Mesendoderm (in vitro differentiated cells): ENCODE measurements at regions not wholly inside any gene's neighbourhood (a gene's known extent, or its start where the extent isn't known, plus 50 kb on each side); places are given as distances from the start of the nearest gene placed in this dataset.

Experiments
- DNase-seq: peaks from one replicate; pipeline ENCODE4 v3.0.0; 2013
- H2AK5ac ChIP-seq: 2 replicates; pipeline ENCODE4 v1.6.1; 2013; ENCODE audit warnings: low read length, inconsistent platforms
- H2BK120ac ChIP-seq: 2 replicates; pipeline ENCODE4 v1.6.1; 2013; ENCODE audit warnings: low read depth, mild to moderate bottlenecking, low read length, moderate library complexity, mixed read lengths
- H2BK15ac ChIP-seq: replicated peaks from 2 replicates; pipeline ENCODE4 v1.6.1; 2013; ENCODE audit warnings: low read depth, mild to moderate bottlenecking, moderate library complexity
- H2BK5ac ChIP-seq: 2 replicates; pipeline ENCODE4 v1.6.1; 2013; ENCODE audit warnings: low read length, inconsistent platforms
- H3K18ac ChIP-seq: 2 replicates; pipeline ENCODE4 v1.6.1; 2013; ENCODE audit warnings: mild to moderate bottlenecking, low read length, mixed read lengths
- H3K23ac ChIP-seq: one replicate; pipeline ENCODE4 v1.6.1; 2013; ENCODE audit warnings: low read length
- H3K27ac ChIP-seq: 2 replicates; pipeline ENCODE4 v1.5.1; 2013; ENCODE audit warnings: low read depth, mild to moderate bottlenecking, inconsistent platforms, low read length, moderate library complexity
- H3K27me3 ChIP-seq: 2 replicates; pipeline ENCODE4 v1.6.1; 2013; ENCODE audit warnings: low read length, control low read depth, mild to moderate bottlenecking, inconsistent platforms; ENCODE audit not compliant: insufficient read depth, poor library complexity
- H3K36me3 ChIP-seq: 2 replicates; pipeline ENCODE4 v1.6.1; 2013; ENCODE audit warnings: low read length, inconsistent platforms; ENCODE audit not compliant: control insufficient read depth, insufficient read depth
- H3K4ac ChIP-seq: one replicate; pipeline ENCODE4 v1.6.1; 2013; ENCODE audit warnings: low read depth, mild to moderate bottlenecking, low read length, moderate library complexity
- H3K4me1 ChIP-seq: 2 replicates; pipeline ENCODE4 v1.6.1; 2013; ENCODE audit warnings: low read depth, low read length, inconsistent platforms; ENCODE audit not compliant: control insufficient read depth
- H3K4me2 ChIP-seq: 2 replicates; pipeline ENCODE4 v1.6.1; 2013; ENCODE audit warnings: low read length
- H3K4me3 ChIP-seq: 2 replicates; pipeline ENCODE4 v1.5.1; 2013; ENCODE audit warnings: mild to moderate bottlenecking, low read length
- H3K56ac ChIP-seq: one replicate; pipeline ENCODE4 v1.6.1; 2013; ENCODE audit warnings: low read length
- H3K79me1 ChIP-seq: 2 replicates; pipeline ENCODE4 v1.6.1; 2013; ENCODE audit warnings: low read length, inconsistent platforms
- H3K79me2 ChIP-seq: 2 replicates; pipeline ENCODE4 v1.6.1; 2013; ENCODE audit warnings: mild to moderate bottlenecking, low read length; ENCODE audit not compliant: control insufficient read depth, insufficient read depth
- H3K9ac ChIP-seq: 2 replicates; pipeline ENCODE4 v1.6.1; 2013; ENCODE audit warnings: low read length, inconsistent platforms
- H4K5ac ChIP-seq: one replicate; pipeline ENCODE4 v1.6.1; 2013; ENCODE audit warnings: low read length
- H4K8ac ChIP-seq: one replicate; pipeline ENCODE4 v1.6.1; 2013; ENCODE audit warnings: low read depth, mild to moderate bottlenecking, control low read depth, low read length, moderate library complexity
- WGBS: extraction: QIAGEN DNeasy Blood & Tissue Kit; methylation state at CpG from one replicate; pipeline ENCODE4 v1.1.7; 2013; ENCODE audit warnings: low lambda C conversion rate, missing lambda C conversion rate; ENCODE audit not compliant: insufficient coverage; ENCODE audit errors: extremely low coverage; 5-methylcytosine and 5-hydroxymethylcytosine counted together

DNA sequence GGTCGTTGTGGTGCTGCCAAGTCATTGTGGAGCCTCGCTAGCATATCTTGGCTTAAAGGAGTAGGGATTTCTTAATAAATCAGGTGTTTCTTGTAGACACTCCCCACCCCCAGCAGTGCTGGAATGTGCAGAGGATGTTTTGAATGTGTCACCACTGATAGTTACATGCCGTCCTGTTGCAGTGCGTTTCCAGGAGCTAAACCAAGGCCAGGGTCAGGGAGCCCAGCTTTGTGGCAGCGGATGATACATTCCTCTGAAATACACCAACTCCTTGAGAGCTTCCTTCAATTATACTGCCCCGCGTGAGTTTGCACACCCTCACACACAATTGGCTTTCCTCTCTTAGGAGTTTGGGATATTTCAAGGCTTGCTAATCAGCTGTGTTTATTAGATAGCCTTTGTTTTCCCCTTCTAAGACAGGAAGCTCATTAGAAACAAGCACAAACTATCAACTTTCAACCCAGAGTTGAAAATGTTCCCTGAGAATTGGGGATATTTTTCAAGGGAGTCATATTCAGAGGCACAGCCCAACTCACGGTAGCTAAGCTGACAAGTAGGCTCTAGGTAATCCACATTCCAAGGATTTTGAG lies 154.9 kb downstream of the C12orf75 start:
- Histone ChIP-seq H2BK5ac (no peak overlapping the region), H3K4me1 (no peaks in the 10 kb centered on the region), H3K23ac (no peak overlapping the region), H2AK5ac (no peak overlapping the region), H4K8ac (no peak overlapping the region), H3K4me3 (no peak overlapping the region), H3K79me1 (no peaks in the 10 kb centered on the region), H2BK15ac (no peak overlapping the region), H3K4me2 (no peak overlapping the region), H3K56ac (no peak overlapping the region), H3K36me3 (no peaks in the 10 kb centered on the region), H3K27me3 (no peaks in the 10 kb centered on the region), H3K4ac (no peak overlapping the region), H4K5ac (no peak overlapping the region), H3K18ac (no peak overlapping the region), H2BK120ac (no peak overlapping the region), H3K27ac (no peak overlapping the region), H3K9ac (no peak overlapping the region), H3K79me2 (no peaks in the 10 kb centered on the region)
- peak; percentile 62 for DNase-seq
- whole genome bisulfite sequencing, result no CpG with 5 or more reads among the region's 8 CpGs

DNA sequence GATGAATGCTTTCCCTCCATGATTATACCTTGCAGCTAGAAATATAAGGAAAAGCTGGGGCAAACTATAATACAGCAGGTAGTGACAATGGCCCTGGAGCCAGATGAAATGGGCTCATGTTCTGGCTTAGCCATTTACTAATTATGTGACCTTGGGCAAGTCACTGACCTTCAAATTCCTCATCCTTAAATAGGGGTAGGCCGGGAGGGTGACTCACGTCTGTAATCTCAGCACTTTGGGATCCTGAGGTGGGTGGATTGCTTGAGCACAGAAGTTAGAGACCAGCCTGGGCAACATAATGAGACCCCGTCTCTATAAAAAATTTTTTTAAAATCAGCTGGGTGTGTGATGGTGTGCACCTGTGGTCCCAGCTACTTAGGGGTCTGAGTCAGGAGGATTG lies 155.4 kb downstream of the C12orf75 start:
- WGBS, result no CpG with 5 or more reads among the region's 3 CpGs
- no peak overlapping the region for H2AK5ac ChIP-seq
- H3K4me2 ChIP-seq, result no peak overlapping the region
- no peak overlapping the region for H3K18ac ChIP-seq
- no peak overlapping the region for H4K5ac ChIP-seq
- H3K36me3 ChIP-seq, result no peaks in the 10 kb centered on the region
- H3K4me3 ChIP-seq, result no peak overlapping the region
- no peak overlapping the region for H2BK5ac ChIP-seq
- no peaks in the 10 kb centered on the region for H3K79me2 ChIP-seq
- no peak overlapping the region for H2BK15ac ChIP-seq
- H3K4ac ChIP-seq, result no peak overlapping the region
- H2BK120ac ChIP-seq, result no peak overlapping the region
- no peak overlapping the region for H4K8ac ChIP-seq
- H3K9ac ChIP-seq, result no peak overlapping the region
- H3K27me3 ChIP-seq, result no peaks in the 10 kb centered on the region
- H3K27ac ChIP-seq, result no peak overlapping the region
- DNase-seq, result no peak
- H3K79me1 ChIP-seq, result no peaks in the 10 kb centered on the region
- H3K23ac ChIP-seq, result no peak overlapping the region
- H3K4me1 ChIP-seq, result no peaks in the 10 kb centered on the region
- no peak overlapping the region for H3K56ac ChIP-seq

DNA sequence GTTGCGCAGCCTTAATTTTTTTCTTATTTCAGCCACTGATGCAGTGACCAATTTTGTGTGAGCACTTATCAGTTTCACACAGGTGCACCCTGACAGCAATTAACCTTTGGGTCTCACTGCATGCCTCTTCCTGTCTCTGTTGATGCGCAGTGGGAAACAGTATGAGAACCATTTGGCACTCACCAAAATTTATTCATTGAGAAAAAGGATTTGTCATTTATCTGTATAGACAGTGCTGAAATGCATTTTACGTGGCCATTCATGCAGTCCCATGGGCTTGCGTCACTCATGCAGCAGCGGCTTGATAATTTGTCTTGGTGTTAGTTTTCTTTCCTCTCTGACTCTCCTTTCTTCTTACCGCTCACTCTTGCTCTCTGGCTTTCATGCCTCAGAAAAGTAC lies 157.5 kb downstream of the C12orf75 start:
- Histone ChIP-seq H2BK120ac (no peak overlapping the region), H4K5ac (no peak overlapping the region), H3K9ac (no peak overlapping the region), H3K79me1 (no peaks in the 10 kb centered on the region), H3K27me3 (no peaks in the 10 kb centered on the region), H2BK5ac (no peak overlapping the region), H4K8ac (no peak overlapping the region), H3K27ac (no peak overlapping the region), H3K56ac (no peak overlapping the region), H2AK5ac (no peak overlapping the region), H3K79me2 (no peaks in the 10 kb centered on the region), H3K4me3 (no peak overlapping the region), H3K36me3 (no peaks in the 10 kb centered on the region), H3K4me2 (no peak overlapping the region), H3K23ac (no peak overlapping the region), H3K4me1 (no peaks in the 10 kb centered on the region), H3K18ac (no peak overlapping the region), H2BK15ac (no peak overlapping the region), H3K4ac (no peak overlapping the region)
- WGBS, result no CpG with 5 or more reads among the region's 6 CpGs
- DNase-seq, result no peak

DNA sequence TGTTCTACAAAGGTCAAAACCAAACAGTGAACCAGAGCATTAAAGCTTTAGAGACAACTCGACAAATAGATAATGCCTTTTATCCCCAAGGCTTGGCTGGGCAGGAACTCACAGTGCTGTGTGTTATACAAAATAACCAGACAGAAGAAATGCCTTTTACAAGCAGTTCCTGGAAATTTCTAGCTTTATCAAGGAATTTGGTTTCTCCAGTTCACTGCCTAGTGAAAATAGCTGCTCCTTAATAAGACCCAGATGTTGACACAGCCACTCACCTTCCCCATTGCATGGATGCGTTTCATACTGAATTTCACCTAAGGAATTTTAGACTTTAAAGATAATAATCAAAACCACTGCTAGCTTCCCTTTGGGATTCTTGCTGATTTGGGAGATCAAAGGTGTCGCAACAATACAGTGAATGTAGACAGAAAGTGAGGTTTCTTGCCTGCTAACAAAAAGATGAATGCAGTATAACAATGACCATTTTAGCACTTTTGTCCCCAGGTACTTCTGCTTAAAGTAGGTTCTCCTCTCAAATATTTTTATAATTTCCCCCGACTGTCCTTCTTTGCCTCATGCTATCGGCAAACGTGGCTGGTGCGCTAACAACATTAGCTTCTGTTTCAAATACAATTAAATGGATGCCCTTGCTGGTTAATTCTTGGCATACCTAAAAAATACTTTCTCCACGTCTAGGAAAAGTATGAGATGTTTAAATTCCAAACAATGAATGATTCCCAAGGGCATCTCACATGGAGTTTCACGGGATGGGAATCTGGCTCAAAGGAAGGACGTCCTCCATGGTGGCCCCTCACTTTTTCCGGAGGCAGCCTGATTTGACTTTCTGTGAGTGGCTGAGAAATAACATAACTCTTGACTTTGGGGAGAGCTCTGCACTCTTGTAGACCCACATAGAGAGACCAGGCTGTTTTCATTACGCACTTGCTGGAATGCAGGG lies 162.4 kb downstream of the C12orf75 start:
- Histone ChIP-seq H3K4me1 (no peaks in the 10 kb centered on the region), H3K4ac (no peak overlapping the region), H3K56ac (no peak overlapping the region), H2BK5ac (no peak overlapping the region), H3K4me3 (no peak overlapping the region), H3K27ac (no peak overlapping the region), H2BK120ac (no peak overlapping the region), H3K23ac (no peak overlapping the region), H4K5ac (no peak overlapping the region), H3K36me3 (no peaks in the 10 kb centered on the region), H3K27me3 (no peaks in the 10 kb centered on the region), H3K18ac (no peak overlapping the region), H2BK15ac (no peak overlapping the region), H3K79me1 (no peaks in the 10 kb centered on the region), H2AK5ac (no peak overlapping the region), H3K79me2 (no peaks in the 10 kb centered on the region), H3K9ac (no peak overlapping the region), H3K4me2 (no peak overlapping the region), H4K8ac (no peak overlapping the region)
- DNase-seq, result no peak
- WGBS, result no CpG with 5 or more reads among the region's 12 CpGs

DNA sequence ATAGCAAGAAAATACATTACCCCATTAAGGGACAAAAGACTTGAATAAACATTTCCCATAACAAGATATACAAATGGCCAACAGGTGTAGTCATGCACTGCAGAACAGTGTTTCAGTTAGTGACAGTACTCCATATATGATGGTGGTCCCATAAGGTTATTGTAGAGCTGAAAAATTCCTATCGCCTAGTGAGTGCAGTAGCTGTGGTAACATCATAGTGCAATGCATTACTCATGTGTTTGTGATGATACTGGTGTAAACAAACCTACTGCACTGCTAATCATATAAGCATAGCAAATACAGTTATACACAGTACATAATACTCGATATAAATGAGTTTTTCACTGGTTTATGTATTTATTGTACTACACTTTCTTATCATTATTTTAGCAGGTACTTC lies 168.7 kb downstream of the C12orf75 start:
- Histone ChIP-seq H3K9ac (no peak overlapping the region), H2AK5ac (no peak overlapping the region), H4K5ac (no peak overlapping the region), H2BK15ac (no peak overlapping the region), H3K4me2 (no peak overlapping the region), H3K79me2 (no peaks in the 10 kb centered on the region), H2BK120ac (no peak overlapping the region), H3K27ac (no peak overlapping the region), H3K36me3 (no peaks in the 10 kb centered on the region), H3K18ac (no peak overlapping the region), H3K4ac (no peak overlapping the region), H3K27me3 (no peaks in the 10 kb centered on the region), H3K4me1 (peaks cover 3% of the 10 kb centered on the region), H2BK5ac (no peak overlapping the region), H4K8ac (no peak overlapping the region), H3K4me3 (no peak overlapping the region), H3K56ac (no peak overlapping the region), H3K79me1 (no peaks in the 10 kb centered on the region), H3K23ac (no peak overlapping the region)
- DNase-seq, result no peak
- WGBS, result no CpG with 5 or more reads among the region's 2 CpGs
